IPS-20b (cell line): ENCODE measurements at regions not wholly inside any gene's neighbourhood (a gene's known extent, or its start where the extent isn't known, plus 50 kb on each side); places are given as distances from the start of the nearest gene placed in this dataset.

Experiments
- H3K27ac ChIP-seq: one replicate; pipeline ENCODE4 v1.5.1; 2013; ENCODE audit warnings: low read length
- H3K27me3 ChIP-seq: 2 replicates; pipeline ENCODE4 v1.6.1; 2013; ENCODE audit warnings: mild to moderate bottlenecking, low read length, inconsistent platforms; ENCODE audit not compliant: insufficient read depth
- H3K36me3 ChIP-seq: 2 replicates; pipeline ENCODE4 v1.6.1; 2013; ENCODE audit warnings: low read depth, mild to moderate bottlenecking, inconsistent platforms, low read length, moderate library complexity; ENCODE audit not compliant: insufficient read depth
- H3K4me1 ChIP-seq: 2 replicates; pipeline ENCODE4 v1.6.1; 2013; ENCODE audit warnings: mild to moderate bottlenecking, control low read depth, inconsistent platforms, low read length, moderate library complexity; ENCODE audit not compliant: insufficient read depth
- H3K4me3 ChIP-seq: 2 replicates; pipeline ENCODE4 v1.5.1; 2013; ENCODE audit warnings: mild to moderate bottlenecking, low read length, inconsistent platforms
- H3K9ac ChIP-seq: 2 replicates; pipeline ENCODE4 v1.6.1; 2013; ENCODE audit warnings: low read depth, mild to moderate bottlenecking, inconsistent platforms, low read length, moderate library complexity
- H3K9me3 ChIP-seq: 2 replicates; pipeline ENCODE4 v1.6.1; 2013; ENCODE audit warnings: mild to moderate bottlenecking, low read depth, low read length, inconsistent platforms; ENCODE audit not compliant: insufficient read depth

DNA sequence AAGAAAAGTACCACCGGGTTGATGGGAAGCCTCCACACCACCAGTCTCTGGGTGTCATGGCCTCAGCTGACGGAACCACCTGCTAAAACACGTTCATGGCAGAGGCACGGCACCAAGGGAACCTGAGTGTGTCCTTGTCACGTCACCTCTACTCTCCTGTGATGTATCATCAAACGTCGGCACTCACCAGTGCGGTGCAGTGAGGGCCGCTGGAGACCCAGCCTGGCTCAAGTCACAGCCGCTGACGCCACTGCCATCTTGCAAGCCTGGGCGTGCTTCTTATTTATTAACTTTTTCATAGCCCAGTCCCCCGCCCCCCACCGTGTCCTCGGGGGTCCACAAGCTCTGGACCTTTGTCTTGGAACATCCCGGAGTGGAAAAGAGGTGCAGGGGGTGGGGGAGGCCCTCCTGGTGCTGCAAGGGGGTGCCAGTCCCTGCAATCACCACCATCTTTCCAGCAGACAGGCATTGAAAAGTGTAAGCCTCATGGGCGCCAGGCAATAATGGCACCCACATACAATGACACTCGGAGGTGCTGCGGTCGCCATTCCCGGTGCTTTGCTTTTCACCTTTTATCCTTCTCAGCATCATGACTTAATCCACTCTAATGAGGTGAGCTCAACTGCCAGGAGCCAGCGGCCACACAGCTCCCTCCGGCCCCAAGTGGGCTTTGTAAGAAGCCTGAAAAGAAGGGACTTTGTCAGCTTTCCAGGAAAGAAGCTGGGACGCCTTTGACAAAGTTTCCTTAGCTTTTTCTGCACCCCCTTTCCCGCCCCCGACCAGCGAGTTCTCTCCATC, 202.3 kb upstream of the IRX1 start:
- H3K9ac ChIP-seq, result no peak overlapping the region
- H3K27me3 ChIP-seq, result no peaks in the 10 kb centered on the region

DNA sequence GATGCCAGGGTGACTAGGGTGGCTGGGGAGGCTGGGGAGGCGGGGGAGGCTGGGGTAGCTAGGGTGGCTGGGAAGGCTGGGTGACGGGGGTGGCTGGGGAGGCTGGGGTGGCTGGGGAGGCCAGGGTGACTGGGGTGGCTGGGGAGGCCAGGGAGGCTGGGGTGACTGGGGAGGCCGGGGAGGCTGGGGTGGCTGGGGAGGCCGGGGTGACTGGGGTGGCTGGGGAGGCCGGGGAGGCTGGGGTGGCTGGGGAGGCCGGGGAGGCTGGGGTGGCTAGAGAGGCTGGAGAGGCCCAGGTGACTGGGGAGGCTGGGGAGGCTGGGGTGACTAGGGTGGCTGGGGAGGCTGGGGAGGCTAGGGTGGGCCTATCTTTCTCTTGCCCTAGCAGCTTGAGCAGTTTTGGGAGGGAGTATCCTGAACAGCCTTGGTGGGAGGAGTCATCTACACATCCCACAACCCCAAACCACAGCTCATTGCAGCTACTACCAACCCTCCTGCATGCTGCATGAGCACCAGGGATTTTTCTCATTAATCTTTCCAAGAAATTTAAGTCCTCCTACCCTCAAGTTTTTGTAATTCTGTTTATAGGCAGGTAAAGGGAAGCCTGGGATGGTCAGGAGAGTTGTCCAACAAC, 203.2 kb upstream of the IRX1 start:
- Histone ChIP-seq H3K9me3 (no peaks in the 10 kb centered on the region), H3K4me3 (no peak overlapping the region), H3K9ac (no peak overlapping the region), H3K27me3 (no peaks in the 10 kb centered on the region), H3K4me1 (peaks cover 4% of the 10 kb centered on the region; the same call in 1 of the 2 replicates), H3K27ac (no peak overlapping the region), H3K36me3 (no peaks in the 10 kb centered on the region)

More for the DNA sequence above, 202.3 kb upstream of the IRX1 start:
- no peaks in the 10 kb centered on the region for H3K36me3 ChIP-seq
- H3K4me1 ChIP-seq, result peaks cover 4% of the 10 kb centered on the region; the same call in 1 of the 2 replicates
- no peaks in the 10 kb centered on the region for H3K9me3 ChIP-seq
- H3K27ac ChIP-seq, result no peak overlapping the region
- H3K4me3 ChIP-seq, result no peak overlapping the region

DNA sequence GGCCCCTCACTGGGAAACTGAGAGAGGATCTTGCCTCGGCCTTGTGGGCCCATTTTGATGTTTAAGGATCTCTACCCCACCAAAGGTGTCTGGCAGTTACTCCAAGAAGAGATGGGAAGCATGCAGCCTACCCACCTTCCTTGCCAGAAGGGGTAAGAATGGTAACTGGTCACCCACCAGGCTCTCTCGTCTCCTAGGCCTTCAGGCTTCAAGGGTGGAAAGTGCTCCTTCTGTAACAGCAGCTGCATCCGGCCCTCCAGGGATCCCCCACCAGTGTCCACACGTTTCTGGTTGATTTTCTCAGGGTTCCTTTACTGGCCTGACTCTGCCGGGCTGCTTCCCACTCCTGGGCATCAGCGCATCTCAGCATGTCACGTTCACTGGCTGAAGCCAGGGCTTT, 204.4 kb upstream of the IRX1 start:
- H3K4me3 ChIP-seq, result no peak overlapping the region
- H3K9me3 ChIP-seq, result no peaks in the 10 kb centered on the region
- H3K27me3 ChIP-seq, result no peaks in the 10 kb centered on the region
- no peak overlapping the region for H3K9ac ChIP-seq
- peaks cover 4% of the 10 kb centered on the region; the same call in 1 of the 2 replicates for H3K4me1 ChIP-seq
- no peaks in the 10 kb centered on the region for H3K36me3 ChIP-seq
- H3K27ac ChIP-seq, result no peak overlapping the region

GRCh38 chr5:3389471-3390026, 206.1 kb upstream of the IRX1 start:
- H3K9me3 ChIP-seq, result no peaks in the 10 kb centered on the region
- peaks cover under 1% of the 10 kb centered on the region; the same call in 1 of the 2 replicates for H3K4me1 ChIP-seq
- no peaks in the 10 kb centered on the region for H3K27me3 ChIP-seq
- no peak overlapping the region for H3K9ac ChIP-seq
- no peak overlapping the region for H3K4me3 ChIP-seq
- H3K27ac ChIP-seq, result no peak overlapping the region
- no peaks in the 10 kb centered on the region for H3K36me3 ChIP-seq

DNA sequence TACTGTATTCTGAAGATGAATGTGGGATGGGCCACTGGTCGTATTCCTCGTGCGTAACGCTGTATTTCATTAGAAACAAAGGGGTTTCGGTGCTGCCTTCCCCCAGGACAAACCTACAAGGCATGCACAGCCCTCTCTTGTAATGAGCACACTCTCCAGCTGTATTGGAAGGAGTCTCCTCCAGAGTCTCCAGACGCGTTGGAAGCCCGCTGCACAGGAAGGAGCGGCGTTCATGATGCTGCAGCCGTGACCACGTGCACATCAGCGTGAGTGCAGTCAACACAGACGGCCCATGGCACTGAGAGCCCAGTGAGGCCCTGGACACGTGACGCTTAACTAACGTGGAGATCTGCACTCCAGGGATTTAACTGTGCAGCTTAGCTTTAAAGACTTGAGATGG, 209.0 kb upstream of the IRX1 start:
- Histone ChIP-seq H3K36me3 (no peaks in the 10 kb centered on the region), H3K27me3 (no peaks in the 10 kb centered on the region), H3K9me3 (no peaks in the 10 kb centered on the region), H3K27ac (no peak overlapping the region), H3K9ac (no peak overlapping the region), H3K4me1 (no peaks in the 10 kb centered on the region), H3K4me3 (no peak overlapping the region)

- H3K4me1 ChIP-seq, result no peaks in the 10 kb centered on the region
- H3K9me3 ChIP-seq, result no peaks in the 10 kb centered on the region
- no peak overlapping the region for H3K9ac ChIP-seq
- no peaks in the 10 kb centered on the region for H3K27me3 ChIP-seq
- no peaks in the 10 kb centered on the region for H3K36me3 ChIP-seq
- no peak overlapping the region for H3K4me3 ChIP-seq
- no peak overlapping the region for H3K27ac ChIP-seq
Observed at GRCh38 chr5:3385991-3386519, 209.6 kb upstream of the IRX1 start.

DNA sequence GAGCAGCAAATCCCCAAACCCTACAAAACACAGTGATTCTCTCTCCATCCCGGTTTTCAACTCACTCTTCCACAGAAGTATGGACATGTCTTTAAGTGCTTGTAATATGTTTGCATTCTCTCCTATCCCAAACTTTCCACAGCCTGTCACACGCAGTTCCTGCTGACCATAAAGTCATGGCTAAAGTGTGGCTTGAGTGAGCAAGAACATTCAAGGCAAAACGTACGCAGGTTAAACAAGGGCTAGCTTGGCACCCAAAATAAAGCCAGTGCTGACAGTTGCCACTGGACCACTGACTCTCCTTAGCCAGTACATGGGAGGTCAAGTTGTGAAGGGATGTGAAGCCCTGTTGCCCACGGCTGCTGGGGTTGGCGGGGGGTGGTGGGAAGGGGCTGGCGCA, 211.1 kb upstream of the IRX1 start:
- no peaks in the 10 kb centered on the region for H3K9me3 ChIP-seq

GRCh38 chr5:3382782-3383181, 212.8 kb upstream of the IRX1 start:
- no peaks in the 10 kb centered on the region for H3K9me3 ChIP-seq
- H3K4me1 ChIP-seq, result no peaks in the 10 kb centered on the region
- H3K36me3 ChIP-seq, result no peaks in the 10 kb centered on the region
- no peak overlapping the region for H3K27ac ChIP-seq
- H3K9ac ChIP-seq, result no peak overlapping the region
- no peak overlapping the region for H3K4me3 ChIP-seq
- H3K27me3 ChIP-seq, result no peaks in the 10 kb centered on the region

More for the DNA sequence above, 211.1 kb upstream of the IRX1 start:
- no peaks in the 10 kb centered on the region for H3K27me3 ChIP-seq
- H3K27ac ChIP-seq, result no peak overlapping the region
- H3K4me3 ChIP-seq, result no peak overlapping the region
- H3K9ac ChIP-seq, result no peak overlapping the region
- no peaks in the 10 kb centered on the region for H3K36me3 ChIP-seq
- no peaks in the 10 kb centered on the region for H3K4me1 ChIP-seq

- Histone ChIP-seq H3K36me3 (no peaks in the 10 kb centered on the region), H3K4me1 (no peaks in the 10 kb centered on the region), H3K9me3 (no peaks in the 10 kb centered on the region), H3K27me3 (no peaks in the 10 kb centered on the region), H3K27ac (no peak overlapping the region), H3K9ac (no peak overlapping the region), H3K4me3 (no peak overlapping the region)
Observed at GRCh38 chr5:3382151-3382550, 213.5 kb upstream of the IRX1 start.

GRCh38 chr5:3381206-3381825, 214.3 kb upstream of the IRX1 start:
- no peaks in the 10 kb centered on the region for H3K27me3 ChIP-seq
- no peak overlapping the region for H3K4me3 ChIP-seq
- no peaks in the 10 kb centered on the region for H3K36me3 ChIP-seq
- no peaks in the 10 kb centered on the region for H3K9me3 ChIP-seq
- H3K27ac ChIP-seq, result no peak overlapping the region
- H3K4me1 ChIP-seq, result no peaks in the 10 kb centered on the region
- H3K9ac ChIP-seq, result no peak overlapping the region

DNA sequence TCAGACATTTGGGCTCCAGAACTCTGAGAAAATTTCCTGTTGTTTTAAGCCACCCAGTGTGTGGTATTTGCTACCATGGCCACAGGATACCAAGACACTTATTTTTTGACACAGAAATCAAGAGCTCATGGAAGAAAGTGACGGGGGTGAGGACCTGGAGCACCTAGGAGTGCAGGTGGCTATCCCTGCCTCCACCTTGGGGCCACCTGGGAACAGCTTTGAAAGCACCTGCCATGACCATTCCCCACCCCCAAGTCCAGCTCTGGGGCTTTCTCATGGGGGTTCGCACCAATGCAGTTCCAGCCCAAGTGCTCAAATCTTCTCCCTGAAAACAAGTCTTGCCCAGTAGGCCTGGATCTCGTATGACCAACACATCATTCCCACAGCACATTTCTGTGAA, 214.9 kb upstream of the IRX1 start:
- Histone ChIP-seq H3K9ac (no peak overlapping the region), H3K4me3 (no peak overlapping the region), H3K9me3 (no peaks in the 10 kb centered on the region), H3K4me1 (no peaks in the 10 kb centered on the region), H3K36me3 (no peaks in the 10 kb centered on the region), H3K27me3 (no peaks in the 10 kb centered on the region), H3K27ac (no peak overlapping the region)
